NCI-H774 (cell line): ENCODE measurements at regions not wholly inside any gene's neighbourhood (a gene's known extent, or its start where the extent isn't known, plus 50 kb on each side); places are given as distances from the start of the nearest gene placed in this dataset.

Experiments
- DNase-seq: peaks from one replicate; lab custom pipeline; 2025; lab: John Stamatoyannopoulos, UW

GRCh38 chr5:109531262-109531661 lies 121.5 kb upstream of the PJA2 start:
- DNase-seq: no peak

- no peak for DNase-seq
Observed at GRCh38 chr5:109529987-109530386, 120.2 kb upstream of the PJA2 start.

DNA sequence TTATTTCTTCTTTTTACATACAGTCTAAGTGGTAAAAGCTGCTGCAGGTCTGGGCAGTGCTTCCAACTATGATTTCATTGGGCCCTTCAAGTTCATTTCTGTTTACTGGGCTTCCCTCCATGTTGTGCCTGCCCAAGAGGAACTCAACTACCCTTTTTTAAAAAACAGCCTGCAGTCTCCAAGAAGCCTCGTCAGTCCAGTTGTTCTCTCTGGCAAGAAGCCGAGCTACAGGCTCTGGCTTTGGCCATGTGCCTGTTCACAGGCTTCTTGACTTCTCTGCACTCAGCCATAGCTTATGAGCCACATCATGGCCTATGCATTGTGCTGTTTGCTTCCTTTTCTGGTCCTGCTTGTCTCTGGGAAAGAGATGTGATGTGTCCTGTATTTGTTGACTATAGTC lies 119.7 kb upstream of the PJA2 start:
- DNase-seq: no peak

- DNase-seq: no peak
Observed at GRCh38 chr5:109524555-109524954, 114.8 kb upstream of the PJA2 start.

GRCh38 chr5:109524026-109524425 lies 114.3 kb upstream of the PJA2 start:
- DNase-seq: no peak

- no peak for DNase-seq
Observed at GRCh38 chr5:109522404-109522803, 112.6 kb upstream of the PJA2 start.

GRCh38 chr5:109519416-109519815 lies 109.6 kb upstream of the PJA2 start:
- no peak for DNase-seq

GRCh38 chr5:109516390-109516789 lies 106.6 kb upstream of the PJA2 start:
- no peak for DNase-seq

- DNase-seq: no peak
Observed at GRCh38 chr5:109511980-109512734, 102.4 kb upstream of the PJA2 start.

- DNase-seq: no peak
Observed at GRCh38 chr5:109506556-109506955, 96.8 kb upstream of the PJA2 start.

DNA sequence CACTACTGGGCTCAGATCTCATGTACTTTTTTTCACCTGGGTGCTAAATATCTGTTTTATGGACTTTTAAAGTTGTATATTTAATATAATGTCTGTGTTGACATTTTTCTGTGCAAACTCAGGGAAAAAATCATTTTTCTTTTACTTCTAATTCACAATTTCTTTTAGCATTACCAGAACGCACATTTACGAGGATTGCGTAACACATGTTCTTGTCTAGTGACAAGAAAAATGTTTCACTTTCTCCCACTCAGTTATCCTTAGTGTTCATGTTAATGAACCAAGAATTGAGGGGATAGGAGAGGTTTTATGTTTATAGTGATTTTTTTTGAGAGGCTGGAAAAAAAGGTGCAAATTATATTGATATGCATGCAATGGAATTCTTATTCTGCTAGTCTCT lies 86.3 kb upstream of the PJA2 start:
- DNase-seq: no peak

GRCh38 chr5:109487753-109488420 lies 78.1 kb upstream of the PJA2 start:
- DNase-seq: no peak

DNA sequence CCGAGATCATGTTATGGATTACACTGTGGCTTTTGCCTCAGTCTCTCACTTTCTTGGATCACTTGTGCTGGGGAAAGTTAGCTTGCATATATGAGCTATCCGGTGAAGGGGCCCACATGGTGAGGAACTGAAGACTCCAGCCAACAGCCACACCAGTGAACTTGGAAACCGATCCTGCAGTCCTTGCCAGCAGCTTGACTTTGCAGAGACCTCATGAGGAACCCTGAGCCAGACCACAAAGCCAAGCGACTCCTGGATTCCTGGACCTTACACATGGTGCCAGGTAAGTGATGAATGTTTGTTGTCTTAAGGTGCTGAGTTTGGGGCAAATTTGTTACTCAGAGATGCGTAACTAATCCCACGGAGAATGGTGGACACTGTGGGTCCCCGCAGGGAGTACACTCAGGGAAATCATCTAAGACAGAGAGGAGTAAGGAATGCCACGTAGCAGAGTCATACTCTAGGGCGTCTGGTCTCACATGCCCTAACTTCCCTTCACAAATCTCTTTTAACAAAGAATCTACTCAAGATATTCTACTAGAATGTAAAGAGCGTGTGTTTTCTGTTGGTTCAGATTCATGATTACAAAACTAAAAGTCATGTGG lies 76.5 kb upstream of the PJA2 start:
- DNase-seq: no peak

GRCh38 chr5:109485030-109485429 lies 75.3 kb upstream of the PJA2 start:
- DNase-seq: peak; percentile 83

DNA sequence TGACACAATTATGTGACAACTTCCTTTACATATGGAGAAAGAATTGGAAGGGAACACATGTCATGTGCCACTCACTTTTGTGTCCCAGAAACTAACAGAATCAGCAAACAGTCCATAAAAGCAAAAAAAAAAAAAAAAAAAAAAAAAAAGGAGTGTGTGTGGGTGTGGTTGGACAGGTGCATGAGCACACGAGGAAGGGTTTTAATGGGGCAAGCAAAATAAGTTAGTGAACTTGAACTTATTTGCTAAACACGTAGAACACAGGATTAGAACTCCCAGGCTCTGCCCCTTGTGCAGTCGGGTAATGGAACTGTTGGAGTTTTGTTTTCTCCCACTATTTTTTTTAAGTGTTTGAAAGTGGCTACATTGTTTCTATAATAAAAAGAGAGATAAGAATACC lies 74.8 kb upstream of the PJA2 start:
- no peak for DNase-seq

- DNase-seq: no peak
Observed at GRCh38 chr5:109483395-109483971, 73.7 kb upstream of the PJA2 start.

- no peak for DNase-seq
Observed at GRCh38 chr5:109482748-109483147, 73.0 kb upstream of the PJA2 start.

DNA sequence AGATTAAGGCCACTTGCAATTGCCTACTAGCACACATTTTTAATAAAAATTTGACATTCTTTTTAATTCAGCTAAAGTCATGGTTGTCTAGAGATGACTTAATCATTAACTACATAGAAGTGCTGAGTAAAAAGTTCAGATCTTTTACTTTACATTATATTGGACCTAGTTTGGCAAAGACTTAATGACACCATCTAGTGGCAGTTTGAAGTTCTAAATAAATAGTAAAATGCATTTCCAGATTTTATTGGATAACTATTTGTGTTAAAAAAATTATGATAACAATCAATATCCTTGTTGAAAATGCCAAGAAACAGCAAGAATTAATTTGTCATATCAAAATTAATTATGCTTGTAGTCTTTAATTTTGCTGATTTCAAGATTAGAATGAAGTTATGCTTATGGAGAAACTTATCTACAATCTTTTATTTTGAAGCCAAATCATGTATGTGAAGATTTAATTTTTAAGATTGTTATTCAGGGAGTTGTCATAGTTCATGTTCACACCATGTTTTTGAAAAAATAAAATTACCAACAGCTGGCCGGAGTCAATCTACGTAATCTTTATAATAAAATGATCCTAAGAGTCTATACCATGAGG lies 69.6 kb upstream of the PJA2 start:
- no peak for DNase-seq

- no peak for DNase-seq
Observed at GRCh38 chr5:109478830-109479229, 69.1 kb upstream of the PJA2 start.

DNA sequence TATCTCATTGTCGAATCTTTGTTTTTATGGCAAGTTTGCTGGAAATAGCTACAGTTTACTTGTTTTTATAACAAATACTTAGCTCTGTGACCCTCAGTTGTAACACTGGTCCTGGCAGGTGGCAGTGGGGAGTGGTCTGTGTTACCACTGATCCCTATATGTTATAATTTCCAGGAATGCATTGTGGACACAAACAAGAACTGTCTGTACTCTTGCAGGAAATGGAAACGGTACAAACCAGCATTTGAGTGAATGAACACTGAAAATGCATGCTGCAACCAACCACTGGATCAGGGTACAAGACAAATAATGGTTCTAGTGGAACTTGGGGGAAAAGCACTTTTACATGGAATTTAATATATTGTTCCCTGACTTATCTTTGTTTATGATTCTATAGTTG lies 66.5 kb upstream of the PJA2 start:
- no peak for DNase-seq

DNA sequence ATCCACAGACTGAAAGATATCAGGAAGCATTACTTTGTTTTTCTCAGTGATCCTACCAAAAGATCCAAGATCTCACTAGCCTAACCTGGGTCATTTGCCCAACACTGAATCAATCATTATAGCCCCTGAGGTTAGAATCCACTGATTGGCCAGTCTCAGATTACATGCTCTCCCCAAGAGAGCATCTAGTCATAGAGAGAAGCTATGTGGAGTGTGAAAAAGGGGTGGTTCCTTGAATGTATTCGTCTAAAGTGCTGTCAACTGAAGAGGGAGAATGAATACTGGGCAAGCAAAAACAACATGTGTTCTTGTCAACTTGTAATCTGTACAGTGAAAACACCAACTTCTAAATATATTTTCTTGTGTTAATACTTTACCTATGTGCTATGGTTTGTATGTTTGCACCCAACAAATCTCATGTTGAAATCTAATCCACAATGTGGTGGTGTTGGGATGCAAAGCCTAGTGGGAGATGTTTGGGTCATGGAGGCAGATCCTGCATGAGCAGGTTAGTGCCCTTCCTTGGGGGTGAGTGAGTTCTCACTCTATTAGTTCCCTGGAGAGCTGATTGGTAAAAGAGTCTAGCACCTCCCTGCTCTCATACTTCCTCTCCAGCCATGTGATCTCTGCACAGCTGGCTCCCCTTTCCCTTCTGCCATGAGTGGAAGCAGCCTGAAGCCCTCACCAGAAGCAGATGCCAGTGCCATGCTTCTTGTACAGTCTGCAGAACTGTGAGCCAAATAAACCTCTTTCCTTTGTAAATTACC lies 60.3 kb upstream of the PJA2 start:
- DNase-seq: no peak
